HG02885 (cell line): ENCODE measurements at regions not wholly inside any gene's neighbourhood (a gene's known extent, or its start where the extent isn't known, plus 50 kb on each side); places are given as distances from the start of the nearest gene placed in this dataset.

ENCODE experiments used
- ATAC-seq: cut with Tn5 transposase; IDR thresholded peaks from one replicate; pipeline ENCODE4 v1.9.1; 2021; ENCODE audit warnings: mild to moderate bottlenecking; ENCODE audit not compliant: unreplicated experiment, poor library complexity

GRCh38 chr7:118657391-118658005, 433.0 kb downstream of the ANKRD7 start:
- peak; percentile 97 for ATAC-seq

- no peak for ATAC-seq
These were observed 437.8 kb downstream of the ANKRD7 start for GRCh38 chr7:118662266-118662665.

GRCh38 chr7:118664498-118664897, 440.0 kb downstream of the ANKRD7 start:
- no peak for ATAC-seq

- no peak for ATAC-seq
These were observed 446.6 kb downstream of the ANKRD7 start for GRCh38 chr7:118671149-118671548.

GRCh38 chr7:118684796-118685195, 460.3 kb downstream of the ANKRD7 start:
- ATAC-seq, result no peak

GRCh38 chr7:118689403-118689802, 464.9 kb downstream of the ANKRD7 start:
- ATAC-seq, result no peak

GRCh38 chr7:118696879-118697278, 472.4 kb downstream of the ANKRD7 start:
- no peak for ATAC-seq

GRCh38 chr7:118699222-118699621, 474.7 kb downstream of the ANKRD7 start:
- ATAC-seq, result no peak

GRCh38 chr7:118708741-118709140, 484.2 kb downstream of the ANKRD7 start:
- ATAC-seq, result no peak

- ATAC-seq, result no peak
These were observed 487.2 kb downstream of the ANKRD7 start for GRCh38 chr7:118711688-118712087.

- ATAC-seq, result no peak
These were observed 488.5 kb downstream of the ANKRD7 start for GRCh38 chr7:118713039-118713438.

GRCh38 chr7:118720632-118721031, 496.1 kb downstream of the ANKRD7 start:
- no peak for ATAC-seq

- ATAC-seq, result no peak
These were observed 507.4 kb downstream of the ANKRD7 start for GRCh38 chr7:118731854-118732253.

GRCh38 chr7:118734541-118734940, 510.0 kb downstream of the ANKRD7 start:
- no peak for ATAC-seq

GRCh38 chr7:118735441-118735840, 510.9 kb downstream of the ANKRD7 start:
- ATAC-seq, result no peak

- ATAC-seq, result no peak
These were observed 513.4 kb downstream of the ANKRD7 start for GRCh38 chr7:118737935-118738334.

GRCh38 chr7:118745927-118746326, 521.4 kb downstream of the ANKRD7 start:
- ATAC-seq, result no peak

GRCh38 chr7:118747473-118747872, 523.0 kb downstream of the ANKRD7 start:
- no peak for ATAC-seq

- no peak for ATAC-seq
These were observed 529.0 kb downstream of the ANKRD7 start for GRCh38 chr7:118753479-118753878.

- no peak for ATAC-seq
These were observed 530.1 kb downstream of the ANKRD7 start for GRCh38 chr7:118754608-118755007.

GRCh38 chr7:118755067-118755625, 530.6 kb downstream of the ANKRD7 start:
- ATAC-seq, result no peak

GRCh38 chr7:118757066-118757465, 532.6 kb downstream of the ANKRD7 start:
- ATAC-seq, result no peak
